CD4-positive, alpha-beta T cell (primary cell): ENCODE measurements at regions not wholly inside any gene's neighbourhood (a gene's known extent, or its start where the extent isn't known, plus 50 kb on each side); places are given as distances from the start of the nearest gene placed in this dataset.
"Not testable (repeated sequence)": the region's sequence is repeated elsewhere in the genome, so short reads cannot be mapped to it uniquely, and the experiment has no call there.

Experiments
- ATAC-seq: fragments of 200-7000 bp; cut with Tn5 transposase; one replicate; pipeline ENCODE4 v1.10.0; 2022; ENCODE audit warnings: mild to moderate bottlenecking; ENCODE audit not compliant: poor library complexity
- CTCF ChIA-PET: fragments of 350-600 bp; sonication (Branson Sonifier 250); formaldehyde crosslinking; loops from one replicate; lab custom pipeline; 2021; ENCODE audit warnings: antibody characterized with exemption, inconsistent platforms; lab: Charles Lee
- POLR2A ChIA-PET: fragments of 350-600 bp; sonication (Branson Sonifier 250); formaldehyde crosslinking; loops from one replicate; lab custom pipeline; 2021; ENCODE audit warnings: antibody characterized with exemption, inconsistent platforms; lab: Charles Lee
- DNase-seq, 14 experiments: peaks; one replicate each; pipeline ENCODE4 v3.0.0-alpha.2; 2013 to 2020; ENCODE audit warnings: mixed read lengths in 2 of 14
- H3K27ac ChIP-seq, 2 donors: one replicate each; pipeline versions ENCODE4 v1.5.1 to v1.7.0; 2013; ENCODE audit warnings: low read length in 2 of 2, low read depth in 1 of 2, mild to moderate bottlenecking in 1 of 2
- H3K27me3 ChIP-seq, 2 experiments: 1 replicate in 1 of 2; 2 replicates in 1 of 2; pipeline versions ENCODE4 v1.6.1 to v1.7.0; 2013; ENCODE audit warnings: low read length in 2 of 2, control low read depth in 1 of 2, mild to moderate bottlenecking in 1 of 2, moderate library complexity in 1 of 2; ENCODE audit not compliant: insufficient read depth in 2 of 2, control insufficient read depth in 1 of 2
- H3K36me3 ChIP-seq: one replicate; pipeline ENCODE4 v1.6.1; 2013; ENCODE audit warnings: low read length, control low read depth; ENCODE audit not compliant: insufficient read depth
- H3K4me1 ChIP-seq: one replicate; pipeline ENCODE4 v1.6.1; 2013; ENCODE audit warnings: low read length, control low read depth; ENCODE audit not compliant: insufficient read depth
- H3K4me3 ChIP-seq: one replicate; pipeline ENCODE4 v1.5.1; 2013; ENCODE audit warnings: mild to moderate bottlenecking, low read length, moderate library complexity
- H3K9me3 ChIP-seq, 2 experiments: 1 replicate in 1 of 2; 2 replicates in 1 of 2; pipeline versions ENCODE4 v1.6.1 to v1.7.0; 2013; ENCODE audit warnings: low read length in 2 of 2, mild to moderate bottlenecking in 2 of 2, control low read depth in 1 of 2, moderate library complexity in 1 of 2; ENCODE audit not compliant: control insufficient read depth in 1 of 2, insufficient read depth in 1 of 2
- H3K27ac Mint-ChIP-seq: one replicate; pipeline ENCODE4 v1.8.0; 2020; ENCODE audit warnings: mixed read lengths
- H3K27me3 Mint-ChIP-seq: one replicate; pipeline ENCODE4 v1.8.0; 2021; ENCODE audit warnings: mixed read lengths
- H3K36me3 Mint-ChIP-seq: one replicate; pipeline ENCODE4 v1.8.0; 2021; ENCODE audit warnings: low read depth, mixed read lengths
- H3K4me1 Mint-ChIP-seq: one replicate; pipeline ENCODE4 v1.8.0; 2021; ENCODE audit warnings: low read depth, mixed read lengths
- H3K4me3 Mint-ChIP-seq: one replicate; pipeline ENCODE4 v1.8.0; 2020; ENCODE audit warnings: mild to moderate bottlenecking, mixed read lengths
- H3K9me3 Mint-ChIP-seq: one replicate; pipeline ENCODE4 v1.8.0; 2020; ENCODE audit warnings: mixed read lengths
- CTCF ChIP-seq: fragments of 200-600 bp; IDR thresholded peaks from one replicate; pipeline ENCODE4 v1.8.0; 2022; ENCODE audit warnings: antibody characterized with exemption, mild to moderate bottlenecking
- intact Hi-C, 2 experiments: fragments of 100-400 bp; cut with DNase I in 1 of 2; cut with micrococcal nuclease in 1 of 2; formaldehyde crosslinking; loops; one replicate each; pipeline versions ENCODE4 v1.15.1 to v1.9.0; 2023 to 2025; cut with DNase I, micrococcal nuclease

- intact Hi-C loops, result no loop called here
- no peak overlapping the region for H3K27ac Mint-ChIP-seq
- Histone ChIP-seq H3K4me1 (no peaks in the 10 kb centered on the region), H3K9me3 (no peaks in the 10 kb centered on the region), H3K27me3 (no peaks in the 10 kb centered on the region), H3K36me3 (no peaks in the 10 kb centered on the region), H3K27ac (no peak overlapping the region), H3K4me3 (no peak overlapping the region)
- no peaks in the 10 kb centered on the region for H3K4me1 Mint-ChIP-seq
- TF ChIP-seq CTCF, result no peak
- no peaks in the 10 kb centered on the region for H3K27me3 Mint-ChIP-seq
- H3K36me3 Mint-ChIP-seq, result no peaks in the 10 kb centered on the region
- CTCF ChIA-PET, result no interaction called here
- H3K4me3 Mint-ChIP-seq, result no peak overlapping the region
- DNase-seq (no peak), ATAC-seq (no peak)
- H3K9me3 Mint-ChIP-seq, result no peaks in the 10 kb centered on the region
- POLR2A ChIA-PET, result no interaction called here
Observed at GRCh38 chr15:69562116-69562515, 109.5 kb downstream of the RPLP1 start.

- H3K27me3 ChIP-seq, result no peaks in the 10 kb centered on the region
- no peak overlapping the region for H3K4me3 ChIP-seq
- DNase-seq (no peak), ATAC-seq (no peak)
- intact Hi-C loops, result no loop called here
- no peaks in the 10 kb centered on the region for H3K9me3 ChIP-seq
- TF ChIP-seq CTCF, result no peak
- H3K4me1 ChIP-seq, result no peaks in the 10 kb centered on the region
- Mint-ChIP-seq H3K9me3 (no peaks in the 10 kb centered on the region), H3K36me3 (no peaks in the 10 kb centered on the region), H3K27me3 (no peaks in the 10 kb centered on the region), H3K27ac (no peak overlapping the region), H3K4me1 (no peaks in the 10 kb centered on the region), H3K4me3 (no peak overlapping the region)
- CTCF ChIA-PET, result no interaction called here
- POLR2A ChIA-PET, result no interaction called here
- H3K27ac ChIP-seq, result no peak overlapping the region
- H3K36me3 ChIP-seq, result no peaks in the 10 kb centered on the region
Observed at GRCh38 chr15:69562564-69562963, 109.9 kb downstream of the RPLP1 start.

- Histone ChIP-seq H3K4me3 (no peak overlapping the region), H3K27ac (no peak overlapping the region), H3K4me1 (no peaks in the 10 kb centered on the region), H3K9me3 (no peaks in the 10 kb centered on the region), H3K36me3 (no peaks in the 10 kb centered on the region), H3K27me3 (no peaks in the 10 kb centered on the region)
- intact Hi-C loops, result no loop called here
- H3K9me3 Mint-ChIP-seq, result no peaks in the 10 kb centered on the region
- no peaks in the 10 kb centered on the region for H3K4me1 Mint-ChIP-seq
- no peak for TF ChIP-seq CTCF
- H3K27me3 Mint-ChIP-seq, result no peaks in the 10 kb centered on the region
- ChIA-PET POLR2A (no interaction called here), CTCF (interaction anchor here (0.7 kb wide), 1 partner anchor 1964 kb away, joined by 4 read pairs; no protein-coding TSS in a partner anchor)
- no peak overlapping the region for H3K4me3 Mint-ChIP-seq
- no peaks in the 10 kb centered on the region for H3K36me3 Mint-ChIP-seq
- DNase-seq (no peak), ATAC-seq (no peak)
- H3K27ac Mint-ChIP-seq, result no peak overlapping the region
Observed at GRCh38 chr15:69565066-69565655, 112.5 kb downstream of the RPLP1 start.

GRCh38 chr15:69567238-69567760 is 114.7 kb downstream of the RPLP1 start:
- H3K36me3 Mint-ChIP-seq, H3K27me3 ChIP-seq, H3K4me1 Mint-ChIP-seq, H3K27ac Mint-ChIP-seq, CTCF ChIA-PET, POLR2A ChIA-PET, H3K9me3 Mint-ChIP-seq, DNase-seq, H3K27me3 Mint-ChIP-seq, intact Hi-C loops, H3K4me3 Mint-ChIP-seq, H3K36me3 ChIP-seq, H3K9me3 ChIP-seq, ATAC-seq, H3K4me3 ChIP-seq, H3K27ac ChIP-seq, H3K4me1 ChIP-seq: not testable (repeated sequence)
